K562 (cell line): ENCODE measurements at regions not wholly inside any gene's neighbourhood (a gene's known extent, or its start where the extent isn't known, plus 50 kb on each side); places are given as distances from the start of the nearest gene placed in this dataset.

ENCODE experiments used
- ATAC-seq: fragments of 200-7000 bp; cut with Tn5 transposase; 3 replicates; pipeline ENCODE4 v1.9.1; 2020; ENCODE audit warnings: moderate library complexity
- BruUV-seq: library from RNA; stranded (reverse); fragments of 400-500 nt; replicated peaks from 2 replicates; lab custom pipeline; 2021; lab: Mats Ljungman, UMichigan
- CTCF ChIA-PET: fragments of 300-600 bp; formaldehyde crosslinking; extraction: SDS; loops from one replicate; lab custom pipeline; 2021; ENCODE audit warnings: low intra/inter-chr PET ratio; lab: Yijun Ruan, JAX
- POLR2A ChIA-PET: fragments of 300-600, 350-650 bp; sonication (Branson Sonifier 250); formaldehyde crosslinking; extraction: SDS; loops from one replicate; lab custom pipeline; 2021; ENCODE audit warnings: antibody characterized with exemption, inconsistent platforms; lab: Yijun Ruan, JAX
- DNase-seq, 4 experiments: peaks; one replicate each; pipeline versions ENCODE4 v3.0.0 to v3.0.0-alpha.2; 2011 to 2018; ENCODE audit warnings: low spot score in 3 of 4, mixed read lengths in 3 of 4; ENCODE audit errors: extremely low read depth in 1 of 4
- FAIRE-seq: peaks from 2 replicates; lab custom pipeline; 2011; peaks lifted over from hg19 to GRCh38; lab: Jason Lieb, UNC
- H2AFZ ChIP-seq: 2 replicates; pipeline ENCODE4 v1.6.0; 2011; ENCODE audit warnings: low read depth, low read length, control low read depth, inconsistent platforms
- H3K27ac ChIP-seq: fragments of 200-600 bp; 3 replicates; pipeline ENCODE4 v1.8.0; 2011; ENCODE audit warnings: low read depth, mild to moderate bottlenecking, control low read depth, inconsistent platforms, low read length, moderate library complexity, mixed read lengths; ENCODE audit errors: extremely low read depth
- H3K27me3 ChIP-seq, 2 experiments: fragments of 300-600 bp in 1 of 2; 2 replicates in 1 of 2; 3 replicates in 1 of 2; pipeline versions ENCODE4 v1.6.0 to v1.8.0; 2011; ENCODE audit warnings: inconsistent platforms in 2 of 2, low read length in 2 of 2, mild to moderate bottlenecking in 1 of 2, mixed read lengths in 1 of 2, moderate library complexity in 1 of 2; ENCODE audit not compliant: control insufficient read depth in 2 of 2, insufficient read depth in 2 of 2
- H3K36me3 ChIP-seq: fragments of 300-600 bp; 3 replicates; pipeline ENCODE4 v1.8.0; 2011; ENCODE audit warnings: mild to moderate bottlenecking, low read length, inconsistent platforms; ENCODE audit not compliant: control insufficient read depth, insufficient read depth
- H3K4me1 ChIP-seq, 2 experiments: fragments of 200-600 bp in 1 of 2; replicated peaks in 1 of 2; 2 replicates in 1 of 2; 3 replicates in 1 of 2; pipeline versions ENCODE4 v1.5.1 to v1.8.0; 2011; ENCODE audit warnings: inconsistent platforms in 2 of 2, low read length in 2 of 2, mild to moderate bottlenecking in 1 of 2, mixed read lengths in 1 of 2, moderate library complexity in 1 of 2; ENCODE audit not compliant: control insufficient read depth in 2 of 2, insufficient read depth in 2 of 2
- H3K4me2 ChIP-seq: 2 replicates; pipeline ENCODE4 v1.6.1; 2011; ENCODE audit warnings: low read length, control low read depth, inconsistent platforms, mixed read lengths; ENCODE audit not compliant: insufficient read depth
- H3K4me3 ChIP-seq: fragments of 200-600 bp; sonication (generic), shearing (Covaris generic); 2 replicates; pipeline ENCODE4 v1.5.1; 2016; ENCODE audit warnings: control low read depth, inconsistent platforms
- H3K79me2 ChIP-seq: fragments of 200-600 bp; 3 replicates; pipeline ENCODE4 v1.8.0; 2011; ENCODE audit warnings: low read length, inconsistent platforms; ENCODE audit not compliant: control insufficient read depth, insufficient read depth
- H3K9ac ChIP-seq, 2 experiments: 2 replicates each; pipeline versions ENCODE4 v1.6.0 to v1.6.1; 2011; ENCODE audit warnings: low read depth in 2 of 2, low read length in 2 of 2, control low read depth in 1 of 2, inconsistent platforms in 1 of 2, mild to moderate bottlenecking in 1 of 2, mixed read lengths in 1 of 2; ENCODE audit not compliant: insufficient read depth in 1 of 2
- H3K9me1 ChIP-seq: one replicate; pipeline ENCODE4 v1.6.0; 2011; ENCODE audit warnings: inconsistent platforms, mild to moderate bottlenecking, low read length, moderate library complexity; ENCODE audit not compliant: control insufficient read depth, insufficient read depth
- H3K9me3 ChIP-seq: replicated peaks from 2 replicates; pipeline ENCODE4 v1.5.1; 2011; ENCODE audit warnings: low read depth, low read length, inconsistent platforms; ENCODE audit not compliant: control insufficient read depth, insufficient read depth
- H4K20me1 ChIP-seq: replicated peaks from 2 replicates; pipeline ENCODE4 v1.6.1; 2011; ENCODE audit warnings: low read length, inconsistent platforms, mixed read lengths; ENCODE audit not compliant: control insufficient read depth, insufficient read depth
- FOXK1 ChIP-seq: sonication (generic); formaldehyde crosslinking; IDR thresholded peaks from 2 replicates; pipeline ENCODE4 v1.8.0; 2022; ENCODE audit warnings: missing genetic modification reagents, mild to moderate bottlenecking, borderline replicate concordance
- JUNB ChIP-seq: fragments of 450-650 bp; formaldehyde crosslinking; conservative IDR thresholded peaks from 2 replicates; pipeline ENCODE4 v1.4.0; 2020; ENCODE audit warnings: mild to moderate bottlenecking
- NRF1 ChIP-seq, 2 experiments: fragments of 450-650 bp; IDR thresholded peaks in 1 of 2; conservative IDR thresholded peaks in 1 of 2; 2 replicates each; pipeline ENCODE4 v1.6.1; 2014; ENCODE audit warnings: mild to moderate bottlenecking in 2 of 2
- RAD21 ChIP-seq, 2 experiments: fragments of 250-450 bp in 1 of 2; fragments of 450-650 bp in 1 of 2; sonication (Bioruptor Pico) in 1 of 2; formaldehyde crosslinking in 1 of 2; IDR thresholded peaks in 1 of 2; conservative IDR thresholded peaks in 1 of 2; 2 replicates each; pipeline versions ENCODE4 v1.4.0 to v1.8.0; 2020 to 2022; ENCODE audit warnings: mild to moderate bottlenecking in 2 of 2, moderate library complexity in 1 of 2
- SOX6 ChIP-seq: fragments of 450-650 bp; IDR thresholded peaks from 2 replicates; pipeline ENCODE4 v1.6.1; 2014; ENCODE audit warnings: mild to moderate bottlenecking
- ZNF395 ChIP-seq: fragments of 200-800 bp; sonication (Bioruptor generic); IDR thresholded peaks from 2 replicates; pipeline ENCODE4 v1.6.1; 2017; ENCODE audit warnings: missing genetic modification characterization, missing compliant biosample characterization
- ZNF785 ChIP-seq: fragments of 250-450 bp; sonication (Bioruptor Pico); IDR thresholded peaks from 2 replicates; pipeline ENCODE4 v1.4.0; 2020; ENCODE audit warnings: mild to moderate bottlenecking
- WGBS: fragments of 100-300 bp; shearing (Covaris generic); methylation state at CpG from one replicate; pipeline ENCODE4 v1.1.6; 2016; ENCODE audit warnings: low coverage, mixed read lengths; ENCODE audit not compliant: insufficient coverage; ENCODE audit errors: missing lambda C conversion rate; 5-methylcytosine and 5-hydroxymethylcytosine counted together
- in situ Hi-C: fragments of 300-500 bp; cut with MboI; formaldehyde crosslinking; loops from 4 replicates; pipeline ENCODE4 v1.15.0; 2018; ENCODE audit warnings: inconsistent platforms, mixed read lengths
- intact Hi-C: fragments of 100-400 bp; cut with micrococcal nuclease; formaldehyde crosslinking; loops from 2 replicates; pipeline ENCODE4 v1.14.2; 2022
- TF ChIP-seq, protein P1 (sequence below), 3 experiments: IDR thresholded peaks in 2 of 3; conservative IDR thresholded peaks in 1 of 3; 2 replicates each; pipeline ENCODE4 v1.5.1; 2011 to 2012; ENCODE audit warnings: low read length in 3 of 3, mild to moderate bottlenecking in 3 of 3, control low read depth in 2 of 3, improper control_type of control experiment in 1 of 3, inconsistent platforms in 1 of 3, low read depth in 1 of 3, mixed read lengths in 1 of 3, moderate library complexity in 1 of 3; ENCODE audit not compliant: insufficient read depth in 2 of 3
- TF ChIP-seq, protein P2 (sequence below), 2 experiments: fragments of 450-650 bp; IDR thresholded peaks; 2 replicates each; pipeline ENCODE4 v1.6.1; 2016; ENCODE audit warnings: mild to moderate bottlenecking in 2 of 2, borderline replicate concordance in 1 of 2, low read depth in 1 of 2, moderate library complexity in 1 of 2

DNA sequence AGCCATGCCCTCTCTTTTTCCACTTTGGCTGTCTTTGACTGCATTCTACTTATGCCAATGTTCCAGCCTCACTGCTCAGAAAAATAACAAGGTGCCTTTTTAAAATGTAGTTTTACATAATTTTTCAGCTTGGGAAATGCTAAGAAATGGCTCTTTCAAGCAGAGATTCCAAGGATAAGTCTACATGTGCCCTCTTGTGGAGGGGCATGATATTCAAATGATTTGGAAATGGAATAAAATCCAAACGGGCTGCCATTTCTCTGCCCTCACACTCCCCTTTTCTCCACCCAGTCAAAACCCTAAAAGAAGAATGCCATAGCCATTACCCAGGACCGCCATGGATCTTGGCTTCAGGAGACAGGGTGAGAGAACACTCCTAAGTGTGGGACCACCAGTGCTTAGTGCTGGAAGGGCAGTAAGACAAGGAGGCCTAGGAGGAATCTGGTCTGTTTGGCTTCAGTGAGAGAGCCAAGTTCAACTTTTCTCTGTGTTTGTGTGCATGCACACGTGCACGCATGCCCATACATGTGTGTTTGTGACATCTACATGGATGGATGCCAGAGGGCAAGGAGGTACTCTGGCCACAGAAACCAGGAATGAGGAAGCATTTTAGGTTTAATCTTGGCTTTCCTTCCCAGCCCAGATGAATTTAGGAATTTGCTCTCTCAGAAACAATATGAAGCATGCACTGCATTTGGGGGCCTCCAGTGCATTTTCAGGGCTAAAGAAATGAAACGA lies 174.0 kb upstream of the SLC14A2 start:
- Histone ChIP-seq H3K27ac (no peak overlapping the region), H3K9ac (no peak overlapping the region), H3K9me3 (no peaks in the 10 kb centered on the region), H3K36me3 (no peaks in the 10 kb centered on the region)
- no TSS peak for BruUV-seq
- FAIRE-seq (no peak), ATAC-seq (no peak)
- in situ Hi-C loops: no loop called here
- CTCF ChIA-PET: no interaction called here
- no peak for TF ChIP-seq JUNB (CRISPR knock-in tag)
- TF ChIP-seq SOX6: no peak
- no peak for TF ChIP-seq NRF1 (conservative IDR thresholded peaks at IDR 0.05 in 1 of 2, IDR thresholded peaks at IDR 0.05 in 1 of 2)
- no peak for TF ChIP-seq ZNF785 (CRISPR knock-in tag)
- TF ChIP-seq ZNF395 (CRISPR knock-in tag): no peak
- TF ChIP-seq, protein P1, sequence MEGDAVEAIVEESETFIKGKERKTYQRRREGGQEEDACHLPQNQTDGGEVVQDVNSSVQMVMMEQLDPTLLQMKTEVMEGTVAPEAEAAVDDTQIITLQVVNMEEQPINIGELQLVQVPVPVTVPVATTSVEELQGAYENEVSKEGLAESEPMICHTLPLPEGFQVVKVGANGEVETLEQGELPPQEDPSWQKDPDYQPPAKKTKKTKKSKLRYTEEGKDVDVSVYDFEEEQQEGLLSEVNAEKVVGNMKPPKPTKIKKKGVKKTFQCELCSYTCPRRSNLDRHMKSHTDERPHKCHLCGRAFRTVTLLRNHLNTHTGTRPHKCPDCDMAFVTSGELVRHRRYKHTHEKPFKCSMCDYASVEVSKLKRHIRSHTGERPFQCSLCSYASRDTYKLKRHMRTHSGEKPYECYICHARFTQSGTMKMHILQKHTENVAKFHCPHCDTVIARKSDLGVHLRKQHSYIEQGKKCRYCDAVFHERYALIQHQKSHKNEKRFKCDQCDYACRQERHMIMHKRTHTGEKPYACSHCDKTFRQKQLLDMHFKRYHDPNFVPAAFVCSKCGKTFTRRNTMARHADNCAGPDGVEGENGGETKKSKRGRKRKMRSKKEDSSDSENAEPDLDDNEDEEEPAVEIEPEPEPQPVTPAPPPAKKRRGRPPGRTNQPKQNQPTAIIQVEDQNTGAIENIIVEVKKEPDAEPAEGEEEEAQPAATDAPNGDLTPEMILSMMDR (IDR thresholded peaks at IDR 0.05 in 2 of 3, conservative IDR thresholded peaks at IDR 0.05 in 1 of 3; ENCODE audit: insufficient read depth in 2 of 3, low read depth in 1 of 3, low read length in 3 of 3): peak in 1 of 3 experiments; percentile 26; a peak in 2 of 6 replicates
- TF ChIP-seq RAD21 (CRISPR knock-in tag; conservative IDR thresholded peaks at IDR 0.05 in 1 of 2, IDR thresholded peaks at IDR 0.05 in 1 of 2): peak in 1 of 2 experiments; percentile 15; a peak in 1 of 4 replicates
- TF ChIP-seq, protein P2, sequence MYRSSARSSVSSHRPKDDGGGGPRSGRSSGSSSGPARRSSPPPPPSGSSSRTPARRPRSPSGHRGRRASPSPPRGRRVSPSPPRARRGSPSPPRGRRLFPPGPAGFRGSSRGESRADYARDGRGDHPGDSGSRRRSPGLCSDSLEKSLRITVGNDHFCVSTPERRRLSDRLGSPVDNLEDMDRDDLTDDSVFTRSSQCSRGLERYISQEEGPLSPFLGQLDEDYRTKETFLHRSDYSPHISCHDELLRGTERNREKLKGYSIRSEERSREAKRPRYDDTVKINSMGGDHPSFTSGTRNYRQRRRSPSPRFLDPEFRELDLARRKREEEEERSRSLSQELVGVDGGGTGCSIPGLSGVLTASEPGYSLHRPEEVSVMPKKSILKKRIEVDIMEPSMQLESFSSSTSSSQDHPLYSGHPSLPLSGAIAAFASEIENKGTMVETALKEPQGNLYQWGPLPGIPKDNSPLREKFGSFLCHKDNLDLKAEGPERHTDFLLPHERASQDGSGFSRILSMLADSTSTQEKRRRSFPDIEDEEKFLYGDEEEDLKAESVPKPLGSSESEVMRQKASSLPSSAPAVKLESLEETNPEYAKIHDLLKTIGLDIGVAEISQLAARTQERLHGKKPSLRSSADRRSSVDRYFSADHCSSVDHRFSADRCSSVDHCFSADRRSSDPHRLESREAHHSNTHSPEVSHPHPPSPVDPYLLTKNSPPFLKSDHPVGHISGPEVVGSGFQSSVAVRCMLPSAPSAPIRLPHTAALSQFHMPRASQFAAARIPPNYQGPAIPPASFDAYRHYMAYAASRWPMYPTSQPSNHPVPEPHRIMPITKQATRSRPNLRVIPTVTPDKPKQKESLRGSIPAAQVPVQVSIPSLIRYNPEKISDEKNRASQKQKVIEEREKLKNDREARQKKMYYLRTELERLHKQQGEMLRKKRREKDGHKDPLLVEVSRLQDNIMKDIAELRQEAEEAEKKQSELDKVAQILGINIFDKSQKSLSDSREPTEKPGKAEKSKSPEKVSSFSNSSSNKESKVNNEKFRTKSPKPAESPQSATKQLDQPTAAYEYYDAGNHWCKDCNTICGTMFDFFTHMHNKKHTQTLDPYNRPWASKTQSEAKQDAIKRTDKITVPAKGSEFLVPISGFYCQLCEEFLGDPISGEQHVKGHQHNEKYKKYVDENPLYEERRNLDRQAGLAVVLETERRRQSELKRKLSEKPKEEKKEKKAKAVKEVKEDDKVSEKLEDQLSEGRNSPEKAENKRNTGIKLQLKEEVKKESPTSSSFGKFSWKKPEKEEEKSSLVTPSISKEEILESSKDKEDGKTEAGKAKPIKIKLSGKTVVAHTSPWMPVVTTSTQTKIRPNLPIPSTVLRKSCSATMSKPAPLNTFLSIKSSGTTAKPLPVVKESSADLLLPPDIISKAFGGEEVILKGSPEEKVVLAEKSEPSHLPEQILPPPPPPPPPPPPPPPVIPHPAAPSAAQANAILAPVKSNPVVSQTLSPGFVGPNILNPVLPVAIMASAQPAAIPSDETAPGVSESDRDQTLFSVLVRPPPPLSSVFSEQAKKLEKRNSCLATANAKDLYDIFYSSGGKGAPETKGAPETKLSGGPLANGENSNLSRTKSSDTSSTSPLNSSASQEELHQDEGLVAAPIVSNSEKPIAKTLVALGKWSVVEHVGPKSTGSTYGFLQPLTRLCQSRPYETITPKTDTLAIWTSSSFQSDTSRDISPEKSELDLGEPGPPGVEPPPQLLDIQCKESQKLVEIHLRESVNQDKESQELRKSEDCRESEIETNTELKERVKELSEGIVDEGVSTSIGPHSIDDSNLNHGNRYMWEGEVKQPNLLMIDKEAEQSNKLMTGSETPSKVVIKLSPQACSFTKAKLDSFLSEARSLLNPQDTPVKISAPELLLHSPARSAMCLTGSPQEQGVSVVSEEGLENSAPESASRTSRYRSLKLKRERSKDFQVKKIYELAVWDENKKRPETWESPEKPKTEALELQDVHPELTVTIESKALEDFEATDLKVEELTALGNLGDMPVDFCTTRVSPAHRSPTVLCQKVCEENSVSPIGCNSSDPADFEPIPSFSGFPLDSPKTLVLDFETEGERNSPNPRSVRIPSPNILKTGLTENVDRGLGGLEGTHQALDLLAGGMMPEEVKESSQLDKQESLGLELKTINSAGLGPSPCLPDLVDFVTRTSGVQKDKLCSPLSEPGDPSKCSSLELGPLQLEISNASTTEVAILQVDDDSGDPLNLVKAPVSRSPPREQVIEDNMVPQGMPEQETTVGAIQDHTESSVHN (IDR thresholded peaks at IDR 0.05; ENCODE audit: borderline replicate concordance in 1 of 2, low read depth in 1 of 2): no peak
- no peak for TF ChIP-seq FOXK1 (CRISPR knock-in tag)
- TF ChIP-seq, all 486 proteins: peak for 2
- Histone ChIP-seq H2AFZ (no peak overlapping the region), H3K9me1 (no peaks in the 10 kb centered on the region), H4K20me1 (no peaks in the 10 kb centered on the region), H3K27me3 (no peaks in the 10 kb centered on the region; a peak in 1 of 5 replicates), H3K4me2 (no peak overlapping the region), H3K4me1 (no peaks in the 10 kb centered on the region), H3K4me3 (no peak overlapping the region), H3K79me2 (no peaks in the 10 kb centered on the region)
- DNase-seq: peak in 1 of 4 experiments; percentile 6
- POLR2A ChIA-PET: no interaction called here
- intact Hi-C loops: no loop called here
- WGBS: 0% methylated on average over 4 of the region's 5 CpGs
